B cell (primary cell): ENCODE measurements at regions not wholly inside any gene's neighbourhood (a gene's known extent, or its start where the extent isn't known, plus 50 kb on each side); places are given as distances from the start of the nearest gene placed in this dataset.

Experiments used
- EZH2 ChIP-seq: IDR thresholded peaks from 2 replicates; pipeline ENCODE4 v1.6.1; 2012; ENCODE audit warnings: borderline replicate concordance, low read depth, mild to moderate bottlenecking, moderate library complexity, low read length; ENCODE audit not compliant: insufficient read depth, poor library complexity, severe bottlenecking
- TF ChIP-seq, protein P1 (sequence below): fragments of 200-600 bp; IDR thresholded peaks from one replicate; pipeline ENCODE4 v1.8.0; 2022; ENCODE audit warnings: antibody characterized with exemption, mild to moderate bottlenecking

- TF ChIP-seq, protein P1, sequence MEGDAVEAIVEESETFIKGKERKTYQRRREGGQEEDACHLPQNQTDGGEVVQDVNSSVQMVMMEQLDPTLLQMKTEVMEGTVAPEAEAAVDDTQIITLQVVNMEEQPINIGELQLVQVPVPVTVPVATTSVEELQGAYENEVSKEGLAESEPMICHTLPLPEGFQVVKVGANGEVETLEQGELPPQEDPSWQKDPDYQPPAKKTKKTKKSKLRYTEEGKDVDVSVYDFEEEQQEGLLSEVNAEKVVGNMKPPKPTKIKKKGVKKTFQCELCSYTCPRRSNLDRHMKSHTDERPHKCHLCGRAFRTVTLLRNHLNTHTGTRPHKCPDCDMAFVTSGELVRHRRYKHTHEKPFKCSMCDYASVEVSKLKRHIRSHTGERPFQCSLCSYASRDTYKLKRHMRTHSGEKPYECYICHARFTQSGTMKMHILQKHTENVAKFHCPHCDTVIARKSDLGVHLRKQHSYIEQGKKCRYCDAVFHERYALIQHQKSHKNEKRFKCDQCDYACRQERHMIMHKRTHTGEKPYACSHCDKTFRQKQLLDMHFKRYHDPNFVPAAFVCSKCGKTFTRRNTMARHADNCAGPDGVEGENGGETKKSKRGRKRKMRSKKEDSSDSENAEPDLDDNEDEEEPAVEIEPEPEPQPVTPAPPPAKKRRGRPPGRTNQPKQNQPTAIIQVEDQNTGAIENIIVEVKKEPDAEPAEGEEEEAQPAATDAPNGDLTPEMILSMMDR = no peak
- no peak for TF ChIP-seq EZH2
These were observed 129.0 kb upstream of the PPP2R2D start for GRCh38 chr10:131771634-131772358.
